K562 (cell line): ENCODE measurements at regions not wholly inside any gene's neighbourhood (a gene's known extent, or its start where the extent isn't known, plus 50 kb on each side); places are given as distances from the start of the nearest gene placed in this dataset.

Source experiments
- ADNP ChIP-seq: fragments of 200-800 bp; sonication (Bioruptor generic); IDR thresholded peaks from 2 replicates; pipeline ENCODE4 v1.6.1; 2016; ENCODE audit warnings: missing genetic modification characterization, missing compliant biosample characterization
- ARHGAP35 ChIP-seq: fragments of 450-650 bp; IDR thresholded peaks from 2 replicates; pipeline ENCODE4 v1.6.1; 2018; ENCODE audit not compliant: partially characterized antibody
- CBFA2T2 ChIP-seq: fragments of 450-650 bp; conservative IDR thresholded peaks from 2 replicates; pipeline ENCODE4 v1.6.1; 2017; ENCODE audit warnings: mild to moderate bottlenecking
- L3MBTL2 ChIP-seq: fragments of 450-650 bp; IDR thresholded peaks from 2 replicates; pipeline ENCODE4 v1.6.1; 2016; ENCODE audit warnings: mild to moderate bottlenecking, moderate library complexity
- RAD21 ChIP-seq, 2 experiments: fragments of 250-450 bp in 1 of 2; fragments of 450-650 bp in 1 of 2; sonication (Bioruptor Pico) in 1 of 2; formaldehyde crosslinking in 1 of 2; IDR thresholded peaks in 1 of 2; conservative IDR thresholded peaks in 1 of 2; 2 replicates each; pipeline versions ENCODE4 v1.4.0 to v1.8.0; 2020 to 2022; ENCODE audit warnings: mild to moderate bottlenecking in 2 of 2, moderate library complexity in 1 of 2
- RFX5 ChIP-seq: IDR thresholded peaks from 2 replicates; pipeline ENCODE4 v1.6.1; 2011; ENCODE audit warnings: low read depth, mild to moderate bottlenecking, improper control_type of control experiment, low read length
- YY1 ChIP-seq, 3 experiments: IDR thresholded peaks; 2 replicates each; pipeline ENCODE4 v1.6.1; 2011; ENCODE audit warnings: low read length in 2 of 3, mild to moderate bottlenecking in 2 of 3, moderate library complexity in 2 of 3, borderline replicate concordance in 1 of 3, control low read depth in 1 of 3, low read depth in 1 of 3; ENCODE audit not compliant: insufficient read depth in 3 of 3, insufficient replicate concordance in 2 of 3, control insufficient read depth in 1 of 3, insufficient read length in 1 of 3; ENCODE audit errors: extremely low read depth in 1 of 3
- ZSCAN29 ChIP-seq: fragments of 450-650 bp; IDR thresholded peaks from 2 replicates; pipeline ENCODE4 v1.6.1; 2017
- TF ChIP-seq, protein P1 (sequence below), 3 experiments: IDR thresholded peaks in 2 of 3; conservative IDR thresholded peaks in 1 of 3; 2 replicates each; pipeline ENCODE4 v1.5.1; 2011 to 2012; ENCODE audit warnings: low read length in 3 of 3, mild to moderate bottlenecking in 3 of 3, control low read depth in 2 of 3, improper control_type of control experiment in 1 of 3, inconsistent platforms in 1 of 3, low read depth in 1 of 3, mixed read lengths in 1 of 3, moderate library complexity in 1 of 3; ENCODE audit not compliant: insufficient read depth in 2 of 3

DNA sequence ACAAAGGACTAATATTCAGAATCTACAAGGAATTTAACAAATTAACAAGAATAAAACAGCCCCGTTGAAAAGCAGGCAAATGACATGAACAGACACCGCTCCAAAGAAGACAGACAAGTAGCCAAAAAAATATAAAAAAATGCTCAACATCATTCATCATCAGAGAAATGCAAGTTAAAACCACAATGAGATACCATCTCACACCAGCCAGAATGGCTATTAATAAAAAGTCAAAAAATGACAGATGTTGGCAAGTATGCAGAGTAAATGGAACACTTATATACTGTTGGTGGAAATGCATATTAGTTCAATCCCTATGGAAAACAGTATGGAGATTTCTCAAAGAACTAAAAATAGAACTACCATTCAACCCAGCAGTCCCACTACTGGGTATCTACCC lies 302.7 kb upstream of the RGMB start:
- TF ChIP-seq, protein P1, sequence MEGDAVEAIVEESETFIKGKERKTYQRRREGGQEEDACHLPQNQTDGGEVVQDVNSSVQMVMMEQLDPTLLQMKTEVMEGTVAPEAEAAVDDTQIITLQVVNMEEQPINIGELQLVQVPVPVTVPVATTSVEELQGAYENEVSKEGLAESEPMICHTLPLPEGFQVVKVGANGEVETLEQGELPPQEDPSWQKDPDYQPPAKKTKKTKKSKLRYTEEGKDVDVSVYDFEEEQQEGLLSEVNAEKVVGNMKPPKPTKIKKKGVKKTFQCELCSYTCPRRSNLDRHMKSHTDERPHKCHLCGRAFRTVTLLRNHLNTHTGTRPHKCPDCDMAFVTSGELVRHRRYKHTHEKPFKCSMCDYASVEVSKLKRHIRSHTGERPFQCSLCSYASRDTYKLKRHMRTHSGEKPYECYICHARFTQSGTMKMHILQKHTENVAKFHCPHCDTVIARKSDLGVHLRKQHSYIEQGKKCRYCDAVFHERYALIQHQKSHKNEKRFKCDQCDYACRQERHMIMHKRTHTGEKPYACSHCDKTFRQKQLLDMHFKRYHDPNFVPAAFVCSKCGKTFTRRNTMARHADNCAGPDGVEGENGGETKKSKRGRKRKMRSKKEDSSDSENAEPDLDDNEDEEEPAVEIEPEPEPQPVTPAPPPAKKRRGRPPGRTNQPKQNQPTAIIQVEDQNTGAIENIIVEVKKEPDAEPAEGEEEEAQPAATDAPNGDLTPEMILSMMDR (IDR thresholded peaks at IDR 0.05 in 2 of 3, conservative IDR thresholded peaks at IDR 0.05 in 1 of 3; ENCODE audit: insufficient read depth in 2 of 3, low read depth in 1 of 3, low read length in 3 of 3): no peak
- no peak for TF ChIP-seq ADNP (tag)
- TF ChIP-seq YY1 (IDR thresholded peaks at IDR 0.05; ENCODE audit: borderline replicate concordance in 1 of 3, control insufficient read depth in 1 of 3, extremely low read depth in 1 of 3, insufficient read depth in 3 of 3, insufficient read length in 1 of 3, insufficient replicate concordance in 2 of 3, low read depth in 1 of 3, low read length in 2 of 3): no peak
- no peak for TF ChIP-seq RAD21 (CRISPR knock-in tag; conservative IDR thresholded peaks at IDR 0.05 in 1 of 2, IDR thresholded peaks at IDR 0.05 in 1 of 2)
- TF ChIP-seq CBFA2T2: no peak
- TF ChIP-seq RFX5: no peak
- TF ChIP-seq ZSCAN29: no peak
- no peak for TF ChIP-seq L3MBTL2
- no peak for TF ChIP-seq ARHGAP35
